ENCODE measurements at regions not wholly inside any gene's neighbourhood (a gene's known extent, or its start where the extent isn't known, plus 50 kb on each side); places are given as distances from the start of the nearest gene placed in this dataset.

- TF ChIP-seq CTCF (IDR thresholded peaks at IDR 0.05; ENCODE audit: low read depth, low read length, missing control alignments): no peak
- DNase-seq (ENCODE audit: extremely low read depth, low read depth): no peak
These were observed 552.6 kb upstream of the CBLB start for GRCh38 chr3:106421426-106421825.

GRCh38 chr3:106421909-106422308 lies 553.1 kb upstream of the CBLB start:
- TF ChIP-seq CTCF (IDR thresholded peaks at IDR 0.05; ENCODE audit: low read depth, low read length, missing control alignments): no peak
- no peak for DNase-seq (ENCODE audit: extremely low read depth, low read depth)
- H3K4me3 ChIP-seq (replicated peaks; ENCODE audit: low read depth, low read length): no peak overlapping the region

More at GRCh38 chr3:106421426-106421825, 552.6 kb upstream of the CBLB start:
- no peak overlapping the region for H3K4me3 ChIP-seq (replicated peaks; ENCODE audit: low read depth, low read length)

- TF ChIP-seq CTCF (IDR thresholded peaks at IDR 0.05; ENCODE audit: low read depth, low read length, missing control alignments): no peak
- H3K4me3 ChIP-seq (replicated peaks; ENCODE audit: low read depth, low read length): no peak overlapping the region
- no peak for DNase-seq (ENCODE audit: extremely low read depth, low read depth)
These were observed 554.8 kb upstream of the CBLB start for GRCh38 chr3:106423321-106424225.

GRCh38 chr3:106425026-106425425 lies 556.2 kb upstream of the CBLB start:
- peak; percentile 32 for DNase-seq (ENCODE audit: extremely low read depth, low read depth)
- TF ChIP-seq CTCF (IDR thresholded peaks at IDR 0.05; ENCODE audit: low read depth, low read length, missing control alignments): no peak
- no peak overlapping the region for H3K4me3 ChIP-seq (replicated peaks; ENCODE audit: low read depth, low read length)

- no peak overlapping the region for H3K4me3 ChIP-seq (replicated peaks; ENCODE audit: low read depth, low read length)
- DNase-seq (ENCODE audit: extremely low read depth, low read depth): no peak
- no peak for TF ChIP-seq CTCF (IDR thresholded peaks at IDR 0.05; ENCODE audit: low read depth, low read length, missing control alignments)
These were observed 557.1 kb upstream of the CBLB start for GRCh38 chr3:106425916-106426315.

- no peak overlapping the region for H3K4me3 ChIP-seq (replicated peaks; ENCODE audit: low read depth, low read length)
- DNase-seq (ENCODE audit: extremely low read depth, low read depth): peak; percentile 89
- TF ChIP-seq CTCF (IDR thresholded peaks at IDR 0.05; ENCODE audit: low read depth, low read length, missing control alignments): no peak
These were observed 559.8 kb upstream of the CBLB start for GRCh38 chr3:106428565-106428994.

Data from HFF-Myc (cell line).